ENCODE measurements at regions not wholly inside any gene's neighbourhood (a gene's known extent, or its start where the extent isn't known, plus 50 kb on each side); places are given as distances from the start of the nearest gene placed in this dataset.

- TF ChIP-seq POLR2AphosphoS5 (IDR thresholded peaks at IDR 0.05; ENCODE audit: borderline replicate concordance, low read depth, low read length): no peak
- no peak for TF ChIP-seq EZH2 (IDR thresholded peaks at IDR 0.05)
- TF ChIP-seq FOXP2 (optimal IDR thresholded peaks at IDR 0.05; ENCODE audit: control extremely low read depth, extremely low read length, insufficient read depth): no peak
Observed at GRCh38 chr6:113211170-113211569, 646.0 kb upstream of the MARCKS start.

Data from SK-N-MC (cell line).